HEK293 (cell line): ENCODE measurements at regions not wholly inside any gene's neighbourhood (a gene's known extent, or its start where the extent isn't known, plus 50 kb on each side); places are given as distances from the start of the nearest gene placed in this dataset.

Source experiments
- GLI4 ChIP-seq: fragments of 450-650 bp; formaldehyde crosslinking; IDR thresholded peaks from 2 replicates; pipeline ENCODE4 v1.5.1; 2016; ENCODE audit warnings: missing biosample characterization, missing genetic modification characterization
- GLIS1 ChIP-seq: fragments of 450-650 bp; formaldehyde crosslinking; IDR thresholded peaks from 2 replicates; pipeline ENCODE4 v1.5.1; 2016; ENCODE audit warnings: missing biosample characterization, missing genetic modification characterization
- HOXD13 ChIP-seq: sonication (generic); formaldehyde crosslinking; IDR thresholded peaks from 2 replicates; pipeline ENCODE4 v1.8.0; 2022; ENCODE audit warnings: missing genetic modification reagents, borderline replicate concordance
- KLF10 ChIP-seq: fragments of 450-650 bp; IDR thresholded peaks from 2 replicates; pipeline ENCODE4 v1.5.1; 2018; ENCODE audit warnings: missing biosample characterization, mild to moderate bottlenecking, missing genetic modification characterization
- RBAK ChIP-seq: fragments of 450-650 bp; formaldehyde crosslinking; IDR thresholded peaks from 2 replicates; pipeline ENCODE4 v1.5.1; 2016; ENCODE audit warnings: missing biosample characterization, missing genetic modification characterization
- TCF7L2 ChIP-seq: IDR thresholded peaks from 2 replicates; pipeline ENCODE4 v1.6.1; 2011; ENCODE audit warnings: low read depth, mild to moderate bottlenecking, inconsistent platforms, low read length, moderate library complexity, borderline replicate concordance
- ZBTB1 ChIP-seq: fragments of 450-650 bp; formaldehyde crosslinking; IDR thresholded peaks from 2 replicates; pipeline ENCODE4 v1.5.1; 2016; ENCODE audit warnings: missing biosample characterization, missing genetic modification characterization
- ZNF776 ChIP-seq: fragments of 450-650 bp; formaldehyde crosslinking; IDR thresholded peaks from 2 replicates; pipeline ENCODE4 v1.5.0; 2017; ENCODE audit warnings: missing biosample characterization, missing genetic modification characterization, borderline replicate concordance
- TF ChIP-seq, protein P1 (sequence below): fragments of 450-650 bp; formaldehyde crosslinking; IDR thresholded peaks from 2 replicates; pipeline ENCODE4 v1.5.1; 2016; ENCODE audit warnings: missing biosample characterization, missing genetic modification characterization
- TF ChIP-seq, protein P2 (sequence below): IDR thresholded peaks from 2 replicates; pipeline ENCODE4 v1.6.1; 2011; ENCODE audit warnings: mild to moderate bottlenecking, low read depth, low read length, borderline replicate concordance
- TF ChIP-seq, protein P3 (sequence below): fragments of 450-650 bp; formaldehyde crosslinking; IDR thresholded peaks from 2 replicates; pipeline ENCODE4 v1.5.1; 2016; ENCODE audit warnings: missing biosample characterization, missing genetic modification characterization
- TF ChIP-seq, protein P4 (sequence below): fragments of 450-650 bp; formaldehyde crosslinking; IDR thresholded peaks from 2 replicates; pipeline ENCODE4 v1.5.1; 2016; ENCODE audit warnings: missing biosample characterization, missing genetic modification characterization

DNA sequence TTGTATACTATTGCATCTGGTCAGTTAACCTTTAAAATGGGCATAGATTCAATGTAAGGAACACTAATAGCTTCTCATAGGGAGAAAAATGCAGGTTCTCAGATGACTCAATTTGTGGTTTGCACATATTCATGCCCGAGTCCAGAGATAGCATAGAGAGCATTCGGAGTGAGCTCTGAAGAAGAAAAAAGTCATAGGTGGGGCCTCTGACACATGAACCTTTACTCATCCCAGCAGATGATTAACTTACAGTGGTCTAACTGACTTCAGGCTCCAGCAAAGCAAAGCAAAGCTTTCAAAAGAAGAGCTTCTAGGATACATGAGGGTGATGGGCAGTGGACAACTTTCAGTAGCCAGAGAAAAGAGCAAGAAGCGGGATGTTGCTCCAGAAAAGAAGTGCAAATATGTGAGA, 55.3 kb upstream of the BTN3A2 start:
- TF ChIP-seq GLIS1 (tag by site-specific recombination): no peak
- TF ChIP-seq KLF10: no peak
- TF ChIP-seq, protein P1, sequence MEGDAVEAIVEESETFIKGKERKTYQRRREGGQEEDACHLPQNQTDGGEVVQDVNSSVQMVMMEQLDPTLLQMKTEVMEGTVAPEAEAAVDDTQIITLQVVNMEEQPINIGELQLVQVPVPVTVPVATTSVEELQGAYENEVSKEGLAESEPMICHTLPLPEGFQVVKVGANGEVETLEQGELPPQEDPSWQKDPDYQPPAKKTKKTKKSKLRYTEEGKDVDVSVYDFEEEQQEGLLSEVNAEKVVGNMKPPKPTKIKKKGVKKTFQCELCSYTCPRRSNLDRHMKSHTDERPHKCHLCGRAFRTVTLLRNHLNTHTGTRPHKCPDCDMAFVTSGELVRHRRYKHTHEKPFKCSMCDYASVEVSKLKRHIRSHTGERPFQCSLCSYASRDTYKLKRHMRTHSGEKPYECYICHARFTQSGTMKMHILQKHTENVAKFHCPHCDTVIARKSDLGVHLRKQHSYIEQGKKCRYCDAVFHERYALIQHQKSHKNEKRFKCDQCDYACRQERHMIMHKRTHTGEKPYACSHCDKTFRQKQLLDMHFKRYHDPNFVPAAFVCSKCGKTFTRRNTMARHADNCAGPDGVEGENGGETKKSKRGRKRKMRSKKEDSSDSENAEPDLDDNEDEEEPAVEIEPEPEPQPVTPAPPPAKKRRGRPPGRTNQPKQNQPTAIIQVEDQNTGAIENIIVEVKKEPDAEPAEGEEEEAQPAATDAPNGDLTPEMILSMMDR (tag by site-specific recombination): no peak
- TF ChIP-seq, protein P2, sequence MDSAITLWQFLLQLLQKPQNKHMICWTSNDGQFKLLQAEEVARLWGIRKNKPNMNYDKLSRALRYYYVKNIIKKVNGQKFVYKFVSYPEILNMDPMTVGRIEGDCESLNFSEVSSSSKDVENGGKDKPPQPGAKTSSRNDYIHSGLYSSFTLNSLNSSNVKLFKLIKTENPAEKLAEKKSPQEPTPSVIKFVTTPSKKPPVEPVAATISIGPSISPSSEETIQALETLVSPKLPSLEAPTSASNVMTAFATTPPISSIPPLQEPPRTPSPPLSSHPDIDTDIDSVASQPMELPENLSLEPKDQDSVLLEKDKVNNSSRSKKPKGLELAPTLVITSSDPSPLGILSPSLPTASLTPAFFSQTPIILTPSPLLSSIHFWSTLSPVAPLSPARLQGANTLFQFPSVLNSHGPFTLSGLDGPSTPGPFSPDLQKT: no peak
- TF ChIP-seq ZBTB1: no peak
- no peak for TF ChIP-seq TCF7L2
- TF ChIP-seq GLI4 (tag by site-specific recombination): no peak
- no peak for TF ChIP-seq HOXD13
- TF ChIP-seq ZNF776 (tag by site-specific recombination): no peak
- TF ChIP-seq, protein P3, sequence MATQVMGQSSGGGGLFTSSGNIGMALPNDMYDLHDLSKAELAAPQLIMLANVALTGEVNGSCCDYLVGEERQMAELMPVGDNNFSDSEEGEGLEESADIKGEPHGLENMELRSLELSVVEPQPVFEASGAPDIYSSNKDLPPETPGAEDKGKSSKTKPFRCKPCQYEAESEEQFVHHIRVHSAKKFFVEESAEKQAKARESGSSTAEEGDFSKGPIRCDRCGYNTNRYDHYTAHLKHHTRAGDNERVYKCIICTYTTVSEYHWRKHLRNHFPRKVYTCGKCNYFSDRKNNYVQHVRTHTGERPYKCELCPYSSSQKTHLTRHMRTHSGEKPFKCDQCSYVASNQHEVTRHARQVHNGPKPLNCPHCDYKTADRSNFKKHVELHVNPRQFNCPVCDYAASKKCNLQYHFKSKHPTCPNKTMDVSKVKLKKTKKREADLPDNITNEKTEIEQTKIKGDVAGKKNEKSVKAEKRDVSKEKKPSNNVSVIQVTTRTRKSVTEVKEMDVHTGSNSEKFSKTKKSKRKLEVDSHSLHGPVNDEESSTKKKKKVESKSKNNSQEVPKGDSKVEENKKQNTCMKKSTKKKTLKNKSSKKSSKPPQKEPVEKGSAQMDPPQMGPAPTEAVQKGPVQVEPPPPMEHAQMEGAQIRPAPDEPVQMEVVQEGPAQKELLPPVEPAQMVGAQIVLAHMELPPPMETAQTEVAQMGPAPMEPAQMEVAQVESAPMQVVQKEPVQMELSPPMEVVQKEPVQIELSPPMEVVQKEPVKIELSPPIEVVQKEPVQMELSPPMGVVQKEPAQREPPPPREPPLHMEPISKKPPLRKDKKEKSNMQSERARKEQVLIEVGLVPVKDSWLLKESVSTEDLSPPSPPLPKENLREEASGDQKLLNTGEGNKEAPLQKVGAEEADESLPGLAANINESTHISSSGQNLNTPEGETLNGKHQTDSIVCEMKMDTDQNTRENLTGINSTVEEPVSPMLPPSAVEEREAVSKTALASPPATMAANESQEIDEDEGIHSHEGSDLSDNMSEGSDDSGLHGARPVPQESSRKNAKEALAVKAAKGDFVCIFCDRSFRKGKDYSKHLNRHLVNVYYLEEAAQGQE (tag by site-specific recombination): no peak
- TF ChIP-seq, protein P4, sequence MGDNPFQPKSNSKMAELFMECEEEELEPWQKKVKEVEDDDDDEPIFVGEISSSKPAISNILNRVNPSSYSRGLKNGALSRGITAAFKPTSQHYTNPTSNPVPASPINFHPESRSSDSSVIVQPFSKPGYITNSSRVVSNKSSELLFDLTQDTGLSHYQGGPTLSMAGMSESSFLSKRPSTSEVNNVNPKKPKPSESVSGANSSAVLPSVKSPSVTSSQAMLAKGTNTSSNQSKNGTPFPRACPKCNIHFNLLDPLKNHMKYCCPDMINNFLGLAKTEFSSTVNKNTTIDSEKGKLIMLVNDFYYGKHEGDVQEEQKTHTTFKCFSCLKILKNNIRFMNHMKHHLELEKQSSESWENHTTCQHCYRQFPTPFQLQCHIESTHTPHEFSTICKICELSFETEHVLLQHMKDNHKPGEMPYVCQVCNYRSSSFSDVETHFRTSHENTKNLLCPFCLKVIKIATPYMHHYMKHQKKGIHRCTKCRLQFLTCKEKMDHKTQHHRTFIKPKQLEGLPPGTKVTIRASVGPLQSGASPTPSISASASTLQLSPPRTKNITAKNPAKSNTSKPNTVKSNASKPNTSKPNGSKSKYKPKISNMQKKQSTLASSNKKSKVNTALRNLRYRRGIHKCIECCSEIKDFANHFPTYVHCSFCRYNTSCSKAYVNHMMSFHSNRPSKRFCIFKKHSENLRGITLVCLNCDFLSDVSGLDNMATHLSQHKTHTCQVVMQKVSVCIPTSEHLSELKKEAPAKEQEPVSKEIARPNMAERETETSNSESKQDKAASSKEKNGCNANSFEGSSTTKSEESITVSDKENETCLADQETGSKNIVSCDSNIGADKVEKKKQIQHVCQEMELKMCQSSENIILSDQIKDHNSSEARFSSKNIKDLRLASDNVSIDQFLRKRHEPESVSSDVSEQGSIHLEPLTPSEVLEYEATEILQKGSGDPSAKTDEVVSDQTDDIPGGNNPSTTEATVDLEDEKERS (tag by site-specific recombination): no peak
- TF ChIP-seq RBAK: no peak
